Karpas-422 (cell line): ENCODE measurements at regions not wholly inside any gene's neighbourhood (a gene's known extent, or its start where the extent isn't known, plus 50 kb on each side); places are given as distances from the start of the nearest gene placed in this dataset.
"Not testable (repeated sequence)": the region's sequence is repeated elsewhere in the genome, so short reads cannot be mapped to it uniquely, and the experiment has no call there.

ENCODE experiments used
- DNase-seq: peaks from one replicate; pipeline ENCODE4 v3.0.0-alpha.2; 2015
- H2AFZ ChIP-seq: fragments of 200-600 bp; sonication (generic); 2 replicates; pipeline ENCODE4 v1.6.1; 2014; ENCODE audit warnings: antibody characterized with exemption, low read length, mixed read lengths
- H3K27ac ChIP-seq: fragments of 200-600 bp; sonication (generic); 2 replicates; pipeline ENCODE4 v1.5.1; 2014; ENCODE audit warnings: mild to moderate bottlenecking, low read length, moderate library complexity
- H3K27me3 ChIP-seq: fragments of 200-600 bp; sonication (generic); 2 replicates; pipeline ENCODE4 v1.6.1; 2014; ENCODE audit warnings: low read length, mixed read lengths
- H3K36me3 ChIP-seq: fragments of 200-600 bp; sonication (generic); 2 replicates; pipeline ENCODE4 v1.6.1; 2014; ENCODE audit warnings: low read length, mixed read lengths; ENCODE audit not compliant: insufficient read depth
- H3K4me1 ChIP-seq: fragments of 200-600 bp; sonication (generic); 2 replicates; pipeline ENCODE4 v1.6.1; 2014; ENCODE audit warnings: mild to moderate bottlenecking, low read length, mixed read lengths
- H3K4me2 ChIP-seq: fragments of 200-600 bp; sonication (generic); 2 replicates; pipeline ENCODE4 v1.6.1; 2014; ENCODE audit warnings: low read length, low read depth, mild to moderate bottlenecking; ENCODE audit not compliant: poor library complexity, severe bottlenecking
- H3K4me3 ChIP-seq: fragments of 200-600 bp; sonication (generic); 2 replicates; pipeline ENCODE4 v1.5.1; 2014; ENCODE audit warnings: mild to moderate bottlenecking, antibody characterized with exemption, low read length, mixed read lengths
- H3K79me2 ChIP-seq: fragments of 200-600 bp; sonication (generic); 2 replicates; pipeline ENCODE4 v1.6.1; 2014; ENCODE audit warnings: mild to moderate bottlenecking, low read length, mixed read lengths
- H3K9ac ChIP-seq: fragments of 200-600 bp; sonication (generic); 2 replicates; pipeline ENCODE4 v1.6.0; 2014; ENCODE audit warnings: low read length
- H3K9me2 ChIP-seq: fragments of 200-600 bp; sonication (generic), shearing (Covaris generic); replicated peaks from 2 replicates; pipeline ENCODE4 v1.6.0; 2014; ENCODE audit warnings: mild to moderate bottlenecking, low read length, moderate library complexity; ENCODE audit not compliant: insufficient read depth
- H3K9me3 ChIP-seq: fragments of 300-700, 200-600 bp; sonication (generic); 2 replicates; pipeline ENCODE4 v1.6.1; 2014; ENCODE audit warnings: low read length, mixed read lengths
- H4K20me1 ChIP-seq: fragments of 200-600 bp; sonication (generic); 2 replicates; pipeline ENCODE4 v1.6.1; 2014; ENCODE audit warnings: mild to moderate bottlenecking, antibody characterized with exemption, low read length, low read depth; ENCODE audit not compliant: insufficient read depth

DNA sequence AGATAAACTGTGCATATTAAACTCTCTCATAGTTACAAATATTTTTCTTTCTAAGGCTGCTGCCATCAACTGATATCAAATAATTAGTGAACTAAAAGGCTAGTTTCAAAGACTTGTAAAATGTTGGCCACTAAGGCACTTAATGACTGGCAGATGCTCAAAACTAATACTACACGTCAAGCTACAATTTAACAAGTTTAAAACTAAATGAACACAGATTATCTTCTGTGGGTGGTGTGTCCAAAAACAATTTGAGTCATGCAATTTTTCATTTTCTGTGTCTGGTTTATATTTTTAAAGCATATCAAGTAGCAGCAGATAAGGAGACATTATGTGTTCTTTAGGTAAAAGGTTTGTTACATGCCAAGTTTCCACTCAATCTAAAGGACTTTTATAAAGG, 665.1 kb downstream of the EFNA5 start:
- no peak for DNase-seq

DNA sequence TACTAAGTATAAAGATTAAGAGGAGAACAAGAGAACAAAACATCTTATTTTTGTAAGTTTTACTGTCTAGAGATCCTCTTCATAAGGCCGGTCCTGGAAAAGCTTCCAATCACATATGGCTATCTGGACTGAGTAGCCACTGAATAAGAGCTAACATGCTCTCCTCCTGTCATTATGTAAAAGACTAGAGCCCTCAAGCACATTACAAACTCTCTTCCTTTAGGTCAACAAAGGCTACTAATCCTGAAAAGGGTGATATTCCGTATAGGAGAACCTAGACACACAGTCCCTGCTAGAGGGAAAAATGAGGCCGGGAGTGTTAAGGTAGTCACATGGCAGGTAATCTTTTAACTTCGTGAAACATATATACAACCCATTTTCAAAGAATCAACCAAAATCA, 665.6 kb downstream of the EFNA5 start:
- H3K4me2 ChIP-seq = no peak overlapping the region

More for the DNA sequence above, 665.1 kb downstream of the EFNA5 start:
- no peaks in the 10 kb centered on the region for H3K36me3 ChIP-seq
- no peak overlapping the region for H3K9ac ChIP-seq
- no peaks in the 10 kb centered on the region for H3K79me2 ChIP-seq
- no peaks in the 10 kb centered on the region for H3K27me3 ChIP-seq
- no peaks in the 10 kb centered on the region for H4K20me1 ChIP-seq
- H3K4me2 ChIP-seq = no peak overlapping the region
- H3K9me2 ChIP-seq = 0 out of 2 replicates have a peak, but pooled peaks cover 3% of the 10 kb centered on the region
- H3K27ac ChIP-seq = no peak overlapping the region
- peaks cover 8% of the 10 kb centered on the region for H3K9me3 ChIP-seq
- no peak overlapping the region for H3K4me3 ChIP-seq
- no peak overlapping the region for H2AFZ ChIP-seq
- H3K4me1 ChIP-seq = no peaks in the 10 kb centered on the region

DNA sequence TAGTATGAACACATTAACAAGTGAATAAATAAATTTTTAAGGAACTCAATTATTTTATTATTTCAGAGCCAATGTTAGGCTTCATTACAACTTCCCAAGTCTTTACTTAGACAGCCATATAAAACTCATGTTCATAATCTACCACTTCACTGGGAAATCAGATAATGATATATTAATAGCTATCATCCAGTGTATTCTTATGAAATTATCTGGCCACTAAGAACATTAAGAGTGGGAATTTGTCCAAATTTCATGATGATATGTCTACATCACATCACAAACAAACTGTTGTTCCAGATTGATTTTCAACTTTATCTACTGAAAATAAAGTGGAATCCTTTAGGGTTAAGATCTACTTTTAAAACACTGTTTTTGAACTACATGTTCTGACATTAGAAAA, 668.6 kb downstream of the EFNA5 start:
- Histone ChIP-seq H4K20me1 (no peaks in the 10 kb centered on the region), H3K9ac (no peak overlapping the region), H2AFZ (no peak overlapping the region), H3K4me3 (no peak overlapping the region), H3K27ac (no peak overlapping the region), H3K36me3 (no peaks in the 10 kb centered on the region), H3K9me3 (no peaks in the 10 kb centered on the region; the same call in 1 of the 2 replicates), H3K27me3 (no peaks in the 10 kb centered on the region), H3K79me2 (no peaks in the 10 kb centered on the region), H3K4me2 (no peak overlapping the region), H3K4me1 (no peaks in the 10 kb centered on the region), H3K9me2 (no peaks in the 10 kb centered on the region)
- no peak for DNase-seq

More for the DNA sequence above, 665.6 kb downstream of the EFNA5 start:
- Histone ChIP-seq H3K9me3 (peaks cover 5% of the 10 kb centered on the region), H3K79me2 (no peaks in the 10 kb centered on the region), H3K9ac (no peak overlapping the region), H3K36me3 (no peaks in the 10 kb centered on the region), H3K4me1 (no peaks in the 10 kb centered on the region), H2AFZ (no peak overlapping the region), H3K9me2 (0 out of 2 replicates have a peak, but pooled peaks cover 3% of the 10 kb centered on the region), H3K4me3 (no peak overlapping the region), H3K27me3 (no peaks in the 10 kb centered on the region), H4K20me1 (no peaks in the 10 kb centered on the region), H3K27ac (no peak overlapping the region)
- DNase-seq = no peak

DNA sequence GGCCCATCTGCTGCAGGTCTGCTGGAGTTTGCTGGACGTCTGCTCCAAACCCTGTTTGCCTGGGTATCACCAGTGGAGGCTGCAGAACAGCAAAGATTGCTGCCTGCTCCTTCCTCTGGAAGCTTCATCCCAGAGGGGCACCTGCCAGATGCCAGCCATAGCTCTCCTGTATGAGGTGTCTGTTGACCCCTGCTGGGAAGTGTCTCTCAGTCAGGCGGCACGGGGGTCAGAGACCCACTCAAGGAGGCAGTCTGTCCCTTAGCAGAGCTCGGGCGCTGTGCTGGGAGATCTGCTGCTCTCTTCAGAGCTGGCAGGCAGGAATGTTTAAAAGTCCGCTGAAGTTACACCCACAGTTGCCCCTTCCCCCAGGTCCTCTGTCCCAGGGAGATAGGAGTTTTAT, 671.2 kb downstream of the EFNA5 start:
- not testable (repeated sequence) for H3K9ac ChIP-seq, H3K4me1 ChIP-seq, H3K4me2 ChIP-seq, H3K9me2 ChIP-seq, H3K79me2 ChIP-seq, H3K9me3 ChIP-seq, H3K27ac ChIP-seq, H3K4me3 ChIP-seq, H4K20me1 ChIP-seq, H3K27me3 ChIP-seq, H3K36me3 ChIP-seq, DNase-seq, H2AFZ ChIP-seq

DNA sequence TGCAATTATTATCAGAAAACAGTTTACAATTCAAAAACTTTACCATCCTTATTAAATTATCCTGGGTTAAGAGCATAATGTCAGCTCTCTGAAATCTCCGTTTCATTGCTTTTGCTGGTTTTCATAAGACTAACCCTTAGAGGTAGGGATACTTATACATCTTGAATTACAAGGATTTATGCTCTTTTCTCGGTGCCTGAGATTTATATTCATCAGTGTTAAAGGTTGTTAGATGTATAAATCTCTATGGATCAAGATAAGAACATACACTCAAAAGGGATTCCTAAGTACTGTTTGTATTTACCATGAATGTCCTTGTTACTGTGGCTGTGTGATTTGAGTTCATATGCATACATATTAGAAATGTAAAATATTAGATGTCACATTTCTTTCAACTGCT, 684.7 kb downstream of the EFNA5 start:
- H3K79me2 ChIP-seq = no peaks in the 10 kb centered on the region

DNA sequence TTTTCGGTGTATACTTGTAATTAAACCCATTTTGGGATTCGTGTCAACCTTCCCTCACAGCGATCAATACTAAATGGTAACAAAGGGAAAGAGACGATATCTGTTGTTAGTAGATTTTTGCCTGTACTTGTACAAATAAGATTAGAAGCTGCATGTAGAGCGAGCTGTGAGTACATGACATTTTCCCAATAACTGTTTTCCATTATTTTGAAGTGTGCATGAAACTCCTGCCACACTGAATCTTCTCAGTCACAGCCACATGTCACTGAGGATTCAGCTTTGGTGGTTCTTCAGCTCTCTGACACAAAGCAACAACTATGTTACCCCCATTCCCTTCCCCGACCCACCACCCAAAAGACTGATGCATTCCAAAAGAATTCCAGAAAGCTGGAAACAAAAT, 685.6 kb downstream of the EFNA5 start:
- H4K20me1 ChIP-seq = no peaks in the 10 kb centered on the region

More for the DNA sequence above, 684.7 kb downstream of the EFNA5 start:
- DNase-seq = no peak
- Histone ChIP-seq H3K9me3 (no peaks in the 10 kb centered on the region; the same call in 1 of the 2 replicates), H3K4me3 (no peak overlapping the region), H3K9ac (no peak overlapping the region), H3K27ac (no peak overlapping the region), H3K27me3 (no peaks in the 10 kb centered on the region), H3K4me2 (no peak overlapping the region), H3K9me2 (no peaks in the 10 kb centered on the region), H3K36me3 (no peaks in the 10 kb centered on the region), H4K20me1 (no peaks in the 10 kb centered on the region), H3K4me1 (no peaks in the 10 kb centered on the region), H2AFZ (no peak overlapping the region)

DNA sequence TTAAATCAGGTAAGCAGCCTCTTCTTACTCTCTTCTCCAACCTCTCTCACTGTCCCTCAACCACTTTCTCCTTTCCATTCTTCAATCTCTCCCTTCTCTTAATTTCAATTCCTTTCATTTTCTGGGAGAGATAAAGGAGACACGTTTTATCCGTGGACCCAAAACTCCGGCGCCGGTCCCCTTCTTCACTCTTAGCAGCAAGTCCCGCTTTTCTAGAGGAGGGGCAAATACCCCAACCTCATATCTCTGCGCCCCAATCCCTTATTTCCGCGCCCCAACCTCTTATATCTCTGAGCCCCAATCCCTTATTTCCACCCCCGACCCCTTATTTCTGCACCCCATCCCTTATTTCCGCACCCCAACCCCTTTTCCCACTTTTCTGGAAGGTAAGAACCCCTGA, 691.6 kb downstream of the EFNA5 start:
- not testable (repeated sequence) for H3K4me1 ChIP-seq, H2AFZ ChIP-seq, H3K27ac ChIP-seq, H3K27me3 ChIP-seq, H3K9me2 ChIP-seq, H3K4me2 ChIP-seq, H3K79me2 ChIP-seq, H3K4me3 ChIP-seq, DNase-seq, H4K20me1 ChIP-seq, H3K9ac ChIP-seq, H3K9me3 ChIP-seq, H3K36me3 ChIP-seq

More for the DNA sequence above, 685.6 kb downstream of the EFNA5 start:
- Histone ChIP-seq H3K4me1 (no peaks in the 10 kb centered on the region), H3K79me2 (no peaks in the 10 kb centered on the region), H3K4me2 (no peak overlapping the region), H2AFZ (no peak overlapping the region), H3K27ac (no peak overlapping the region), H3K9ac (no peak overlapping the region), H3K4me3 (no peak overlapping the region), H3K9me3 (no peaks in the 10 kb centered on the region; the same call in 1 of the 2 replicates), H3K9me2 (no peaks in the 10 kb centered on the region), H3K36me3 (no peaks in the 10 kb centered on the region), H3K27me3 (no peaks in the 10 kb centered on the region)
- no peak for DNase-seq

DNA sequence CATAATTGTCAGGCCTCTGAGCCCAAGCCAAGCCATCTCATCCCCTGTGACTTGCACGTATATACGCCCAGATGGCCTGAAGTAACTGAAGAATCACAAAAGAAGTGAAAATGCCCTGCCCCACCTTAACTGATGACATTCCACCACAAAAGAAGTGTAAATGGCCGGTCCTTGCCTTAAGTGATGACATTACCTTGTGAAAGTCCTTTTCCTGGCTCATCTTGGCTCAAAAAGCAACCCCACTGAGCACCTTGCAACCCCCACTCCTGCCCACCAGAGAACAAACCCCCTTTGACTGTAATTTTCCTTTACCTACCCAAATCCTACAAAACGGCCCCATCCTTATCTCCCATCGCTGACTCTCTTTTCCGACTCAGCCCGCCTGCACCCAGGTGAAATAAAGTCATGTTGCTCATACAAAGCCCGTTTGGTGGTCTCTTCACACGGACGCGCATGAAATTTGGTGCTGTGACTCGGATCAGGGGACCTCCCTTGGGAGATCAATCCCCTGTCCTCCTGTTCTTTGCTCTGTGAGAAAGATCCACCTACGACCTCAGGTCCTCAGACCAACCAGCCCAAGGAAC, 692.1 kb downstream of the EFNA5 start:
- H3K27ac ChIP-seq, H4K20me1 ChIP-seq, H3K4me3 ChIP-seq, H3K9ac ChIP-seq, H3K4me1 ChIP-seq, H3K36me3 ChIP-seq, H3K79me2 ChIP-seq, H3K4me2 ChIP-seq, DNase-seq, H3K9me2 ChIP-seq, H2AFZ ChIP-seq, H3K27me3 ChIP-seq, H3K9me3 ChIP-seq: not testable (repeated sequence)

DNA sequence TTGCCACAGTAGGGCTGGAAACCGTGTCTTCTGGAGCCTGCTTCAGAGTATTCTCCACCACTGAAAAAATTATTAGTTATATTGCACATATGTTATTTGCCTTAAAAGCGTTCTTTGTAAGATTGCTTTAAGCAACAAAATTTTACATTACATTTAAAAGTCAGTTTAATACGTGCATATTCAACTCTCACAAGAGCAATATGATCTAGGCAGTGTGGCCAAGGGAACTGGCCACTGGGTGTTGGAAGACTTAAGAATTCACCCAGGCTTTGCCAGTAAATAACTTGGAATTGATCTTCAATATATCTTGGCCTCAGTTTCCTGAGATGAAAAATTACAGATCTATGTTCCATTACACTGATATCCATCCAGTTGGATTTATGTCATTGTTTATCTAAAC, 694.4 kb downstream of the EFNA5 start:
- no peaks in the 10 kb centered on the region for H3K27me3 ChIP-seq
- H3K4me2 ChIP-seq = no peak overlapping the region
- H3K4me3 ChIP-seq = no peak overlapping the region
- no peaks in the 10 kb centered on the region for H4K20me1 ChIP-seq
- no peaks in the 10 kb centered on the region for H3K79me2 ChIP-seq
- H3K9me3 ChIP-seq = peaks cover 9% of the 10 kb centered on the region
- DNase-seq = no peak
- no peaks in the 10 kb centered on the region for H3K36me3 ChIP-seq
- no peak overlapping the region for H2AFZ ChIP-seq
- no peaks in the 10 kb centered on the region for H3K4me1 ChIP-seq
- no peaks in the 10 kb centered on the region for H3K9me2 ChIP-seq
- no peak overlapping the region for H3K9ac ChIP-seq
- H3K27ac ChIP-seq = no peak overlapping the region
